ENCODE measurements at regions not wholly inside any gene's neighbourhood (a gene's known extent, or its start where the extent isn't known, plus 50 kb on each side); places are given as distances from the start of the nearest gene placed in this dataset.

GRCh38 chr11:33420959-33421566 is 163.9 kb downstream of the HIPK3 start:
- H3K27ac Mint-ChIP-seq, result no peak overlapping the region
- H3K4me3 Mint-ChIP-seq, result no peak overlapping the region
- no peak for TF ChIP-seq CTCF (conservative IDR thresholded peaks at IDR 0.05)
- no peaks in the 10 kb centered on the region for H3K4me1 Mint-ChIP-seq (ENCODE audit: unreplicated experiment)
- H3K9me3 Mint-ChIP-seq, result no peaks in the 10 kb centered on the region
- no peaks in the 10 kb centered on the region for H3K36me3 Mint-ChIP-seq
- H3K27me3 Mint-ChIP-seq, result peaks cover 19% of the 10 kb centered on the region
- no peak for DNase-seq (ENCODE audit: extremely low spot score, unreplicated experiment)

DNA sequence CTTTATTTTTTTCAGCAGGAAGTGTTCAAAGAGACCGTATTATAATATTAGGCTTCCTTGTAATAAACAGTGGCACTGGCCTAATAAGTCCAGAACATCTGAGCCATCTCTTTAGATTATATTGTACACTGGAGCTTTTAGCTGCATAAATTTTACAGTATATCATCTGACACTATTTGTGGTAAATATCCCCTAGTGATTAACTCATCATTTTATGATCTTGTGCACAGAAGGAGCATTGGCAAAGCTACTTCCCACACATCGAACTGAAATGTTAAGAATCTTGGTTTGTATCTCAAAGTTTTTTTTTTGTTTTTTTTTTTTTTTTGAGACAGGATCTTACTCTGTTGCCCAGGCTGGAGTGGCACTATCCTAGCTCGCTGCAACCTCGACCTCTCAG is 162.7 kb downstream of the HIPK3 start:
- Mint-ChIP-seq H3K36me3 (no peaks in the 10 kb centered on the region), H3K9me3 (no peaks in the 10 kb centered on the region), H3K27me3 (peaks cover 7% of the 10 kb centered on the region), H3K4me1 (ENCODE audit: unreplicated experiment) (no peaks in the 10 kb centered on the region), H3K27ac (no peak overlapping the region), H3K4me3 (no peak overlapping the region)
- TF ChIP-seq CTCF (conservative IDR thresholded peaks at IDR 0.05), result no peak
- no peak for DNase-seq (ENCODE audit: extremely low spot score, unreplicated experiment)

DNA sequence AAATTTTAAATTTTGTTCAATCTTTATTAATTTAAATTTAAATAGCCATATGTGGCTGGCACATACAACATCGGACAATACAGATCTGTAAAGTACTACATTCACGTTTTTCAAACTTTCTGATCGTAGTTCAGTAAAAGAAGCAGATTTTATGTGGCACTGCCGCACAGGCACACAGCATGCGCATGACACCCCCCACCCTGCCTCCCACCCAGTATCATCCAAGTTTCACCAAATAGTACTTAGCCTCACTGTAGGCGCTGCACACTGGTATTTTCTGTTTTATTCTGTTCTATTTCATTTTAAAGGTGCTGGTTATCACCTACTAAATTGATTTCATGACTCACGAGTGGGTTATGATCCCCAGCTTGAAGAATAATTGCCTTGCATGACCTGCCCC is 159.9 kb downstream of the HIPK3 start:
- no peak overlapping the region for H3K27ac Mint-ChIP-seq
- TF ChIP-seq CTCF (conservative IDR thresholded peaks at IDR 0.05), result no peak
- no peaks in the 10 kb centered on the region for H3K36me3 Mint-ChIP-seq
- H3K4me1 Mint-ChIP-seq (ENCODE audit: unreplicated experiment), result no peaks in the 10 kb centered on the region
- no peak overlapping the region for H3K4me3 Mint-ChIP-seq
- no peaks in the 10 kb centered on the region for H3K9me3 Mint-ChIP-seq
- H3K27me3 Mint-ChIP-seq, result peaks cover 8% of the 10 kb centered on the region
- no peak for DNase-seq (ENCODE audit: extremely low spot score, unreplicated experiment)

DNA sequence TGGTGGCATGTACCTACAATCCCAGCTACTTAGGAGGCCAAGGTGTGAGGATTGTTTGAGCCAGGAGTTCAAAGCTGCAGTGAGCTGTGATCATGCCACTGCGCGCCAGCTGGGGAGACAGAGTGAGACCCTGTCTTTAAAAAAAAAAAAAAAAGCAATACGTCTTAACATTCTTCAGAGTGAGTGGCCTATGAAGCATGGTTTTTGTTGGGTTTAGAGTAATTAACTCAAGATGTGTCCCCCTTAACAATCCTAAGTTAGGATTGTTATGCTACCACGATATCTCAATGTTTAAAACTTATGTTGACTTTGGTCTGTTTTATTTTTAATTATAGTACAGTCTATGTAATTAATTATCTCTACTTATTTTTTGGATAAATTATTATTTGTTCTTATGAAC is 156.1 kb downstream of the HIPK3 start:
- peaks cover 21% of the 10 kb centered on the region for H3K27me3 Mint-ChIP-seq
- no peak overlapping the region for H3K27ac Mint-ChIP-seq
- no peak for DNase-seq (ENCODE audit: extremely low spot score, unreplicated experiment)
- H3K4me1 Mint-ChIP-seq (ENCODE audit: unreplicated experiment), result no peaks in the 10 kb centered on the region
- TF ChIP-seq CTCF (conservative IDR thresholded peaks at IDR 0.05), result no peak
- H3K4me3 Mint-ChIP-seq, result no peak overlapping the region
- no peaks in the 10 kb centered on the region for H3K36me3 Mint-ChIP-seq
- no peaks in the 10 kb centered on the region for H3K9me3 Mint-ChIP-seq

DNA sequence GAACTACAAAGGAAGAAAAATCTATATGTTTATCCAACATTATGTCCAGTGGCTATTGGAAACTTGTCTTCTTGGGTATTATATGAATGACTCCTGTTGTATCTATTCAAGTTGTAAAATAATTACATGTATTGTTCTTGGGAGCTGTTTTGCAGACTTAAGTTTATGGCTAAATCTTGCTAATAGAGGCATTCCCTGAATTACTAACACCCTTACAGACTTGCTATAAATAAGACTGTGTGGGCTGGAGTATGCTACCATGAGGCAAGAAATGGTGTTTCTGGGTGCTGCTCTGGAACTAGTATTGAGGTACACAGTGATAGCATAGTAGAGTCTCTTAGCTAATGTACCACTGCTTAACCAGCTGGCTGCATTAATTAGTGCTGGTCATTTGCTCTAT is 155.1 kb downstream of the HIPK3 start:
- Mint-ChIP-seq H3K27ac (no peak overlapping the region), H3K4me3 (no peak overlapping the region), H3K36me3 (no peaks in the 10 kb centered on the region), H3K9me3 (no peaks in the 10 kb centered on the region), H3K27me3 (peaks cover 21% of the 10 kb centered on the region), H3K4me1 (ENCODE audit: unreplicated experiment) (no peaks in the 10 kb centered on the region)
- TF ChIP-seq CTCF (conservative IDR thresholded peaks at IDR 0.05), result no peak
- no peak for DNase-seq (ENCODE audit: extremely low spot score, unreplicated experiment)

DNA sequence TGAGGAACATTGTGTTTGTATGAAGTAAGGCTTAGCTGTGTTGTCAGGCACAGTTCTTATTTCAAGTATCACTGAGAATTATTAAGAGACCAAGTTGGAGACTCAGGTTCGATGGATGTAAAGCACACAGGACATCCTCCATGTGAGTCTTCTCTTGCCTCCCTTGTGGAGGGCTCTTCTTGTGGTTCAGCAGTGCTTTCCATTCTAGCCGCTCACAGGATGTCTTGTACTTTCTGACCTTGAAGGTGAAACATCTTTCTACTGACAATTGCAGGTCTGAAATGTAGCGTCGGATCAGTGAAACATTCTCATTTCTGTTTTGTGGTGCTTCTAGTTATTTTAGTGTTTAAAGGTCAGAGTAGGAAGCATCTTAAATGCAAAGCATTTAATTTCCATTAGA is 154.6 kb downstream of the HIPK3 start:
- H3K27me3 Mint-ChIP-seq, result peaks cover 21% of the 10 kb centered on the region
- no peaks in the 10 kb centered on the region for H3K9me3 Mint-ChIP-seq

More for the DNA sequence above, 154.6 kb downstream of the HIPK3 start:
- Mint-ChIP-seq H3K36me3 (no peaks in the 10 kb centered on the region), H3K4me3 (no peak overlapping the region), H3K4me1 (ENCODE audit: unreplicated experiment) (no peaks in the 10 kb centered on the region), H3K27ac (no peak overlapping the region)
- TF ChIP-seq CTCF (conservative IDR thresholded peaks at IDR 0.05), result no peak
- DNase-seq (ENCODE audit: extremely low spot score, unreplicated experiment), result no peak
